ENCODE measurements at regions not wholly inside any gene's neighbourhood (a gene's known extent, or its start where the extent isn't known, plus 50 kb on each side); places are given as distances from the start of the nearest gene placed in this dataset.
"Not testable (repeated sequence)": the region's sequence is repeated elsewhere in the genome, so short reads cannot be mapped to it uniquely, and the experiment has no call there.

GRCh38 chr9:85163825-85164224, 494.3 kb downstream of the NTRK2 start:
- TF ChIP-seq EZH2phosphoT487 (conservative IDR thresholded peaks at IDR 0.05; ENCODE audit: low read length): no peak
- TF ChIP-seq CTCF (IDR thresholded peaks at IDR 0.05; ENCODE audit: insufficient read depth, low read length, poor library complexity, severe bottlenecking): no peak
- H3K79me2 ChIP-seq (ENCODE audit: insufficient read depth, low read length): no peaks in the 10 kb centered on the region

GRCh38 chr9:85163415-85163814, 493.9 kb downstream of the NTRK2 start:
- Histone ChIP-seq H4K20me1 (ENCODE audit: low read depth, low read length) (no peaks in the 10 kb centered on the region), H3K9me3 (ENCODE audit: insufficient read depth, low read length) (no peaks in the 10 kb centered on the region), H3K27ac (ENCODE audit: low read depth, low read length) (no peak overlapping the region), H3K36me3 (ENCODE audit: low read length) (no peaks in the 10 kb centered on the region), H3K9ac (ENCODE audit: low read length) (no peak overlapping the region), H3K9me2 (replicated peaks; ENCODE audit: insufficient read depth, low read length) (no peaks in the 10 kb centered on the region), H3K27me3 (ENCODE audit: low read length) (no peaks in the 10 kb centered on the region), H3K79me2 (ENCODE audit: insufficient read depth, low read length) (no peaks in the 10 kb centered on the region), H2AFZ (ENCODE audit: low read depth, low read length, severe bottlenecking) (no peak overlapping the region), H3F3A (ENCODE audit: insufficient read depth) (no peaks in the 10 kb centered on the region), H3K4me3 (ENCODE audit: insufficient read depth, low read length, poor library complexity, severe bottlenecking) (no peak overlapping the region), H3K4me2 (ENCODE audit: low read depth, low read length, poor library complexity, severe bottlenecking) (no peak overlapping the region)
- TF ChIP-seq EZH2phosphoT487 (conservative IDR thresholded peaks at IDR 0.05; ENCODE audit: low read length) (no peak), CTCF (IDR thresholded peaks at IDR 0.05; ENCODE audit: insufficient read depth, low read length, poor library complexity, severe bottlenecking) (no peak)

More at GRCh38 chr9:85163825-85164224, 494.3 kb downstream of the NTRK2 start:
- H3K27me3 ChIP-seq (ENCODE audit: low read length): no peaks in the 10 kb centered on the region
- no peaks in the 10 kb centered on the region for H4K20me1 ChIP-seq (ENCODE audit: low read depth, low read length)
- H3K4me3 ChIP-seq (ENCODE audit: insufficient read depth, low read length, poor library complexity, severe bottlenecking): no peak overlapping the region
- no peaks in the 10 kb centered on the region for H3K36me3 ChIP-seq (ENCODE audit: low read length)
- no peak overlapping the region for H3K27ac ChIP-seq (ENCODE audit: low read depth, low read length)
- H3F3A ChIP-seq (ENCODE audit: insufficient read depth): no peaks in the 10 kb centered on the region
- H2AFZ ChIP-seq (ENCODE audit: low read depth, low read length, severe bottlenecking): no peak overlapping the region
- H3K4me2 ChIP-seq (ENCODE audit: low read depth, low read length, poor library complexity, severe bottlenecking): no peak overlapping the region
- H3K9me2 ChIP-seq (replicated peaks; ENCODE audit: insufficient read depth, low read length): no peaks in the 10 kb centered on the region
- no peak overlapping the region for H3K9ac ChIP-seq (ENCODE audit: low read length)
- H3K9me3 ChIP-seq (ENCODE audit: insufficient read depth, low read length): peaks cover under 1% of the 10 kb centered on the region; the same call in 1 of the 2 replicates

GRCh38 chr9:85162822-85163221, 493.3 kb downstream of the NTRK2 start:
- H3K9ac ChIP-seq (ENCODE audit: low read length): no peak overlapping the region
- H3F3A ChIP-seq (ENCODE audit: insufficient read depth): no peaks in the 10 kb centered on the region
- H3K79me2 ChIP-seq (ENCODE audit: insufficient read depth, low read length): no peaks in the 10 kb centered on the region
- H3K9me3 ChIP-seq (ENCODE audit: insufficient read depth, low read length): no peaks in the 10 kb centered on the region
- no peak overlapping the region for H3K27ac ChIP-seq (ENCODE audit: low read depth, low read length)
- H2AFZ ChIP-seq (ENCODE audit: low read depth, low read length, severe bottlenecking): no peak overlapping the region
- no peaks in the 10 kb centered on the region for H3K9me2 ChIP-seq (replicated peaks; ENCODE audit: insufficient read depth, low read length)
- no peaks in the 10 kb centered on the region for H4K20me1 ChIP-seq (ENCODE audit: low read depth, low read length)
- no peak for TF ChIP-seq CTCF (IDR thresholded peaks at IDR 0.05; ENCODE audit: insufficient read depth, low read length, poor library complexity, severe bottlenecking)
- no peak overlapping the region for H3K4me2 ChIP-seq (ENCODE audit: low read depth, low read length, poor library complexity, severe bottlenecking)
- H3K4me3 ChIP-seq (ENCODE audit: insufficient read depth, low read length, poor library complexity, severe bottlenecking): no peak overlapping the region
- no peaks in the 10 kb centered on the region for H3K27me3 ChIP-seq (ENCODE audit: low read length)
- H3K36me3 ChIP-seq (ENCODE audit: low read length): no peaks in the 10 kb centered on the region

GRCh38 chr9:85160944-85161343, 491.4 kb downstream of the NTRK2 start:
- not testable (repeated sequence) for H3K9ac ChIP-seq (ENCODE audit: low read length); H3F3A ChIP-seq (ENCODE audit: insufficient read depth); H2AFZ ChIP-seq (ENCODE audit: low read depth, low read length, severe bottlenecking); H3K79me2 ChIP-seq (ENCODE audit: insufficient read depth, low read length); H3K9me2 ChIP-seq (replicated peaks; ENCODE audit: insufficient read depth, low read length); H3K36me3 ChIP-seq (ENCODE audit: low read length); H3K4me2 ChIP-seq (ENCODE audit: low read depth, low read length, poor library complexity, severe bottlenecking); H4K20me1 ChIP-seq (ENCODE audit: low read depth, low read length); H3K27ac ChIP-seq (ENCODE audit: low read depth, low read length); H3K4me3 ChIP-seq (ENCODE audit: insufficient read depth, low read length, poor library complexity, severe bottlenecking); H3K27me3 ChIP-seq (ENCODE audit: low read length); H3K9me3 ChIP-seq (ENCODE audit: insufficient read depth, low read length)
